ENCODE measurements at regions not wholly inside any gene's neighbourhood (a gene's known extent, or its start where the extent isn't known, plus 50 kb on each side); places are given as distances from the start of the nearest gene placed in this dataset.
A peak's percentile ranks its signal among the peaks of the same experiment; 100 is the strongest.

- WGBS, result 47% methylated on average over 2 of the region's 2 CpGs
- Histone ChIP-seq H3K27ac (no peak overlapping the region), H3K4me1 (replicated peaks) (no peaks in the 10 kb centered on the region), H3K9me3 (no peaks in the 10 kb centered on the region), H3K4me3 (no peak overlapping the region), H3K27me3 (replicated peaks; ENCODE audit: insufficient read depth) (no peaks in the 10 kb centered on the region), H3K36me3 (no peaks in the 10 kb centered on the region)
- intact Hi-C loops (cut with DNase I), result no loop called here
- TF ChIP-seq POLR2A (IDR thresholded peaks at IDR 0.05) (no peak), CTCF (IDR thresholded peaks at IDR 0.05) (no peak), POLR2AphosphoS5 (IDR thresholded peaks at IDR 0.05) (no peak)
- DNase-seq (ENCODE audit: low spot score), result no peak
Measured at GRCh38 chr12:13369474-13370056, 173.0 kb downstream of the EMP1 start.

- 91% methylated on average over 2 of the region's 2 CpGs for WGBS
- DNase-seq (ENCODE audit: low spot score), result no peak
- intact Hi-C loops (cut with DNase I), result no loop called here
- Histone ChIP-seq H3K4me3 (no peak overlapping the region), H3K36me3 (no peaks in the 10 kb centered on the region), H3K27ac (no peak overlapping the region), H3K27me3 (replicated peaks; ENCODE audit: insufficient read depth) (no peaks in the 10 kb centered on the region), H3K9me3 (no peaks in the 10 kb centered on the region), H3K4me1 (replicated peaks) (no peaks in the 10 kb centered on the region)
- TF ChIP-seq POLR2AphosphoS5 (IDR thresholded peaks at IDR 0.05) (no peak), POLR2A (IDR thresholded peaks at IDR 0.05) (no peak), CTCF (IDR thresholded peaks at IDR 0.05) (no peak)
Measured at GRCh38 chr12:13368971-13369370, 172.4 kb downstream of the EMP1 start.

GRCh38 chr12:13368431-13368830 is 171.9 kb downstream of the EMP1 start:
- Histone ChIP-seq H3K4me1 (replicated peaks) (no peaks in the 10 kb centered on the region), H3K27me3 (replicated peaks; ENCODE audit: insufficient read depth) (no peaks in the 10 kb centered on the region), H3K4me3 (no peak overlapping the region), H3K27ac (no peak overlapping the region), H3K9me3 (no peaks in the 10 kb centered on the region), H3K36me3 (no peaks in the 10 kb centered on the region)
- 90% methylated on average over 1 of the region's 1 CpG for WGBS
- DNase-seq (ENCODE audit: low spot score), result no peak
- intact Hi-C loops (cut with DNase I), result no loop called here
- no peak for TF ChIP-seq POLR2AphosphoS5 (IDR thresholded peaks at IDR 0.05)
- no peak for TF ChIP-seq POLR2A (IDR thresholded peaks at IDR 0.05)
- TF ChIP-seq CTCF (IDR thresholded peaks at IDR 0.05), result no peak

GRCh38 chr12:13367973-13368372 is 171.4 kb downstream of the EMP1 start:
- intact Hi-C loops (cut with DNase I), result no loop called here
- Histone ChIP-seq H3K36me3 (no peaks in the 10 kb centered on the region), H3K27me3 (replicated peaks; ENCODE audit: insufficient read depth) (no peaks in the 10 kb centered on the region), H3K9me3 (no peaks in the 10 kb centered on the region), H3K27ac (no peak overlapping the region), H3K4me3 (no peak overlapping the region), H3K4me1 (replicated peaks) (no peaks in the 10 kb centered on the region)
- WGBS, result 70% methylated on average over 11 of the region's 11 CpGs
- TF ChIP-seq POLR2AphosphoS5 (IDR thresholded peaks at IDR 0.05) (no peak), CTCF (IDR thresholded peaks at IDR 0.05) (no peak), POLR2A (IDR thresholded peaks at IDR 0.05) (no peak)
- peak; percentile 21 for DNase-seq (ENCODE audit: low spot score)

- intact Hi-C loops (cut with DNase I), result no loop called here
- DNase-seq (ENCODE audit: low spot score), result no peak
- H3K27ac ChIP-seq, result no peak overlapping the region
Measured at GRCh38 chr12:13365748-13366366, 169.3 kb downstream of the EMP1 start.

More at GRCh38 chr12:13365748-13366366, 169.3 kb downstream of the EMP1 start:
- Histone ChIP-seq H3K9me3 (no peaks in the 10 kb centered on the region), H3K4me3 (no peak overlapping the region), H3K36me3 (no peaks in the 10 kb centered on the region), H3K27me3 (replicated peaks; ENCODE audit: insufficient read depth) (no peaks in the 10 kb centered on the region), H3K4me1 (replicated peaks) (no peaks in the 10 kb centered on the region)
- WGBS, result 95% methylated on average over 16 of the region's 16 CpGs
- TF ChIP-seq CTCF (IDR thresholded peaks at IDR 0.05), result no peak
- TF ChIP-seq POLR2AphosphoS5 (IDR thresholded peaks at IDR 0.05), result no peak
- no peak for TF ChIP-seq POLR2A (IDR thresholded peaks at IDR 0.05)
